Fibroblast of villous mesenchyme (primary cell): ENCODE measurements at regions not wholly inside any gene's neighbourhood (a gene's known extent, or its start where the extent isn't known, plus 50 kb on each side); places are given as distances from the start of the nearest gene placed in this dataset.
"Not testable (repeated sequence)": the region's sequence is repeated elsewhere in the genome, so short reads cannot be mapped to it uniquely, and the experiment has no call there.

Experiments
- DNase-seq: peaks from one replicate; pipeline ENCODE4 v3.0.0-alpha.2; 2010; ENCODE audit warnings: low read depth
- H3K4me3 ChIP-seq: 2 replicates; pipeline ENCODE4 v1.5.1; 2011; ENCODE audit warnings: low read depth, mild to moderate bottlenecking, low read length
- CTCF ChIP-seq: IDR thresholded peaks from 2 replicates; pipeline ENCODE4 v1.5.1; 2012; ENCODE audit warnings: low read depth, mild to moderate bottlenecking, low read length; ENCODE audit not compliant: insufficient read depth

- peak; percentile 1 for DNase-seq
- H3K4me3 ChIP-seq: not testable (repeated sequence)
- TF ChIP-seq CTCF: peak; percentile 34
These were observed 296.6 kb downstream of the ZNF37A start for GRCh38 chr10:38390725-38391124.

- H3K4me3 ChIP-seq, DNase-seq: not testable (repeated sequence)
These were observed 301.3 kb downstream of the ZNF37A start for GRCh38 chr10:38395465-38395864.

- DNase-seq, H3K4me3 ChIP-seq: not testable (repeated sequence)
These were observed 302.2 kb downstream of the ZNF37A start for GRCh38 chr10:38396178-38396954.

- DNase-seq, H3K4me3 ChIP-seq: not testable (repeated sequence)
These were observed 307.4 kb downstream of the ZNF37A start for GRCh38 chr10:38401565-38401964.

GRCh38 chr10:38402442-38403346 is 308.6 kb downstream of the ZNF37A start:
- DNase-seq: peak; percentile 93
- peak overlapping the region; percentile 67 for H3K4me3 ChIP-seq

DNA sequence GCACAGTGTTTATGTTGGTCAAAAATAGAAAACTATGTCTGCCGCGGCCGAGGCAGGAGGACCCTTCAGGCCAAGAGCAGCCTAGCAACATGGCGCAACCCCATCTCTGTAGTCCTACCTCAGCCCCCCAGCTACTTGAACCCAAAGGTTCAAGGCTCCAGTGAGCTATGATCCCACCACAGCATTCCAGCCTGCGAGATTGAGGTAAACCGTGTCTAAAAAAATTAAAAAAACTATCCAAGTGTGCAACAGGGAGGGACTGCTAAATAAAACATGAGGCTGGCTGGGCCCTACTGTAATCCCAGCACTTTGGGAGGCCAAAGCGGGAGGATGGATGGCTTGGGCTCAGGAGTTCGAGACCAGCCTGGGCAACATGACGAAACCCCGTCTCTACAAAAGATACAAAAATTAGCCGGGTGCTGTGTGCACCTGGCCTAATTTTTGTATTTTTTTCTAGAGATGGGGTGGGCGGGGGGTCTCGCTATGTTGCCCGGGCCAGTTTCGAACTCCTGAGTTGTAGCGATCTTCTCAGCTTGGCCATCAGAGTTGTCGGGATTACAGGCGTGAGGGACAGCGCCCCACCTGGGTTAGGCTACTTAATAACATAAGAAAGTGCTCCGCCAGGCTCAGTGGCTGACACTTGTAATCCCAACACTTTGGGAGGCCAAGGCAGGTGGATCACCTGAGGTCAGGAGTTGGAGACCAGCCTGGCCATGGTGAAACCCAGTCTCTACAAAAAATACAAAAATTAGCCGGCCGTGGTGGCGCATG is 309.4 kb downstream of the ZNF37A start:
- peak overlapping the region; percentile 58 for H3K4me3 ChIP-seq
- peak; percentile 20 for DNase-seq

DNA sequence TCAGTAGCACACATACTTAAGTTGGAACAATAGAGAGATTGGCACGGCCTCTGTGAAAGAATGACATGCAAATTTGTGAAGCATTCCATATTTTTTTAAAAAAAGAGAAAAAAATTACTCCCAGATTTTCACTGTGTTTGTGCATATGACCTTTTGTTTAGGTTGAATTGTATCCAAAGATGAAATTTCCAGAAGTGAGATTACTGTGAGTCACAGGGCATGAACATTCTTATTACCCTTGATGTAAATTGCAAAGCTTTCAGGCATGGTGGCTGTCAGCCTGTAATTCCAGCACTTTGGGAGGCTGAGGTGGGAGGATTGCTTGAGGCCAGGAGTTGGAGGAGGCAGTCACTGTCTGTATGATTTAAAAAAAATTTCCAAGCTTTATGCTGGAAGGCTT is 329.5 kb downstream of the ZNF37A start:
- not testable (repeated sequence) for DNase-seq

GRCh38 chr10:38430242-38430641 is 336.1 kb downstream of the ZNF37A start:
- DNase-seq, H3K4me3 ChIP-seq: not testable (repeated sequence)

More for the DNA sequence above, 329.5 kb downstream of the ZNF37A start:
- not testable (repeated sequence) for H3K4me3 ChIP-seq

DNA sequence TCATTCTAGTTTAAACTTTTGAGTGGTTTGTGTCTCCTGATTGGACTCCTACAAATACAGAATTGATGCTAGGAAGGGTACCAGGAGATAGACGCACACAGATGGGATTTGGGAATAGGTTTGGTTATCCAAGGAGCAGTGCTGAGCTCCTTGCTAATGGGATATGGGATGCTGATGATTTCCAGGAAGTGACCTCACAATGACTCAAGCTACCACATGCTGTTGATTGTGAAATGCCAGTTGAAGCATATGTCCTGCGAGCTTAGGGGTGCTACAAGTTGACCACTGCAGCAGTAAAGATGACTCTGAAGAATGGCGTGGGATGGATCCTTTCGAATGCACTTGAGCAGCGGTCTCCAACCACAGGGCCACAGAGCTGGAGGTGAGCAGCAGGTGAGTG is 343.2 kb downstream of the ZNF37A start:
- peak; percentile 2 for DNase-seq
- H3K4me3 ChIP-seq: not testable (repeated sequence)

DNA sequence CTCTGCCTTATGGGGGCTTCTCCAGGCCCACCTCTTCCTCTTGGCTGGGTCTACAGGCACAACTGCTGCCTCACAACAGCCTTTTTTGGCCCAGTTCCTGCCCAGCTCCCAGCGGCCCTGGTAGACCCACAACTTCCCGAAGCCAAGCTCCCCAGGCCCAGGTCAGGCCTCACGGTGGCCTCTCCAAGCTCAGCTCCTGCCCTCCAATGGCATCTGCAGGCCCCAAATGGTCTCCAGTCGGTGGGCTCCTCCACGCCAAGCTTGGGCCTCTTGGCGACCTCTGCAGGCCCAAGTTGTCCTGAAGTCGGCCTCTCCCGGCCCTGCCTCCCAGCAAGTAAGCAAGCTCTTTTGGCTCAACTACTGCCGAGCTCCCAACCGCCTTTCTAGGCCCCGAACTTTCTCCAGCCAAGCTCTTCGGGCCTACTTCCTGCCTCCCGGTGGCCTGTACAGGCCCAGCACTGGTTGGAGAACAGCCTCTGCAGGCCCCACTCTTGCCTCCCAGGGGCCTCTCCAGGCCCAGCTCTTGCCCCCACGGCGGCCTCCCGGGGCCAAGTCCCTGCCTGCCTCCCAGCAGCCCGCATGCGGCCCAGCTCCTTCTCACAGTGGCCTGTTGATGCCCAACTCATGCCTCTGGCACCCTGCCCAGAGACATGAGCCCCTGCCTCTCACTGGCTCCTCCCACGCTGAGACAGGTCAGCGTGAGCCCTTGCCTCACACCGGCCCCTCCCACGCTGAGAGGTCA is 354.6 kb downstream of the ZNF37A start:
- H3K4me3 ChIP-seq, DNase-seq: not testable (repeated sequence)

GRCh38 chr10:38449618-38450017 is 355.5 kb downstream of the ZNF37A start:
- not testable (repeated sequence) for H3K4me3 ChIP-seq, DNase-seq

DNA sequence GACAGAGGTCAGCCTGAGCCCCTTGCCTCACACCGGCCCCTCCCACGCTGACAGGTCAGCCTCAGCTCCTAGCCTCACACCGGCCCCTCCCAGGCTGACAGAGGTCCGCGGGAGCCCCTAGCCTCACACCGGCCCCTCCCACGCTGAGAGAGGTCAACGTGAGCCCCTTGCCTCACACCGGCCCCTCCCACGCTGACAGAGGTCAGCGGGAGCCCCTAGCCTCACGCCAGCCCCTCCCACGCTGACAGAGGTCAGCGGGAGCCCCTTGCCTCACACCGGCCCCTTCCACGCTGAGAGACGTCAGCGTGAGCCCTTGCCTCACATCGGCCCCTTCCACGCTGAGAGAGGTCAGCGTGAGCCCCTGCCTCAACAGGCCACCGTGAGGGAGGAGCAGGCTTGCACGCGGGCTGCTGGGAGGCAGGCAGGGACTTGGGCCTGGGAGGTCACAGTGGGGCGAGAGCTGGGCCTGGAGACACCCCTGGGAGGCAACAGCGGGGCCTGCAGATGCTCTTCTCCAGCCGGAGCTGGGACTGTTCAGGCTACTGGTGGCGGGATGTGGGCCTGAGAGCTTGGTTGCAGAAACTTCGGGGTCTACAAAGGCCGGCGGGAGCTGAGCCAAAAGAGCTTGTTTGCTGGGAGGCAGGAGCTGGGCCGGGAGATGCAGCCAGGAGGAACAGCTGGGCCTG is 356.4 kb downstream of the ZNF37A start:
- H3K4me3 ChIP-seq: not testable (repeated sequence)

DNA sequence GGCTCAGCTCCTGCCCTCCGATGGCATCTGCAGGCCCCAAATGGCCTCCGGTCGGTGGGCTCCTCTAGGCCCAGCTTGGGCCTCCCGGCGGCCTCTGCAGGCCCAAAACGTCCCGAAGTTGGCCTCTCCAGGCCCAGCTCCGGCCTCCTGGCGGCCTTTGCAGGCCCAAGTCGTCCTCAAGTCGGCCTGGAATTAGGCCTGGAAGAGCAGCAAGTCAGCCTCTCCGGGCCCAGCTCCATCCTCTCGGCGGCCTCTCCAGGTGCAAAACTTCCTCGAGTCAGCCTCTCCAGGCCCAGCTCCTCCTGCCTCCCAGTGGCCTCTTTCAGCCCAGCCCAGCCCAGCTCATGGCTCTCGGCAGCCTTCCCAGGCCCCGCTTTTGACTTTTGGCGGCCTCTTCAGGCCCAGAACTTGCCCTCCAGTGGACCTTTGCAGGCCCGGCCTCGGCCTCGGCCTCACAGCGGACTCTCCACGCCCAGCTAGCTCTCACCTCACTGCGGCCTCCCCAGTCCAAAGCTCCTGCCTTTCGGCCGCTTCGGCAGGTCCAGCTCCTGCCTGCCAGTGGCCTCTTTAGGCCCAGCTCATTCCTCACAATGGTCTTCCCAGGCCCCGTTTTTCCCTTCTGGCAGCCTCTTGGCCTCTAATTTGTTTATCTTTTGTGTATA is 357.3 kb downstream of the ZNF37A start:
- H3K4me3 ChIP-seq, DNase-seq: not testable (repeated sequence)

More for the DNA sequence above, 356.4 kb downstream of the ZNF37A start:
- DNase-seq: not testable (repeated sequence)
